Stimulated activated CD8-positive, alpha-beta memory T cell treated with anti-CD3 and anti-CD28 coated beads, Interleukin-15, amount 100 ng/mL, for 4 hours (primary cell): ENCODE measurements at regions not wholly inside any gene's neighbourhood (a gene's known extent, or its start where the extent isn't known, plus 50 kb on each side); places are given as distances from the start of the nearest gene placed in this dataset.

Source experiments
- DNase-seq, 2 donors: peaks; one replicate each; pipeline ENCODE4 v3.0.0-alpha.2; 2020; ENCODE audit warnings: low read depth in 2 of 2

- no peak for DNase-seq
Measured at GRCh38 chr5:117235786-117236185, 661.2 kb upstream of the SEMA6A start.

- DNase-seq: no peak
Measured at GRCh38 chr5:117230375-117230774, 655.8 kb upstream of the SEMA6A start.

GRCh38 chr5:117220730-117221129 lies 646.1 kb upstream of the SEMA6A start:
- DNase-seq: no peak

GRCh38 chr5:117218789-117219188 lies 644.2 kb upstream of the SEMA6A start:
- DNase-seq: no peak

- DNase-seq: no peak
Measured at GRCh38 chr5:117212866-117213265, 638.2 kb upstream of the SEMA6A start.

GRCh38 chr5:117210796-117211195 lies 636.2 kb upstream of the SEMA6A start:
- no peak for DNase-seq

- DNase-seq: no peak
Measured at GRCh38 chr5:117209479-117209878, 634.9 kb upstream of the SEMA6A start.

GRCh38 chr5:117207088-117207668 lies 632.6 kb upstream of the SEMA6A start:
- DNase-seq: no peak

GRCh38 chr5:117205894-117206293 lies 631.3 kb upstream of the SEMA6A start:
- DNase-seq: no peak

- no peak for DNase-seq
Measured at GRCh38 chr5:117204926-117205869, 630.6 kb upstream of the SEMA6A start.

- no peak for DNase-seq
Measured at GRCh38 chr5:117204404-117204803, 629.8 kb upstream of the SEMA6A start.

- DNase-seq: no peak
Measured at GRCh38 chr5:117203584-117203983, 629.0 kb upstream of the SEMA6A start.

GRCh38 chr5:117201001-117201400 lies 626.4 kb upstream of the SEMA6A start:
- no peak for DNase-seq

GRCh38 chr5:117195076-117195475 lies 620.5 kb upstream of the SEMA6A start:
- DNase-seq: no peak

- no peak for DNase-seq
Measured at GRCh38 chr5:117191251-117191650, 616.6 kb upstream of the SEMA6A start.

GRCh38 chr5:117189784-117190183 lies 615.2 kb upstream of the SEMA6A start:
- no peak for DNase-seq

- no peak for DNase-seq
Measured at GRCh38 chr5:117188211-117188610, 613.6 kb upstream of the SEMA6A start.

GRCh38 chr5:117186751-117187150 lies 612.1 kb upstream of the SEMA6A start:
- no peak for DNase-seq

GRCh38 chr5:117183326-117183725 lies 608.7 kb upstream of the SEMA6A start:
- no peak for DNase-seq

- DNase-seq: no peak
Measured at GRCh38 chr5:117182104-117182503, 607.5 kb upstream of the SEMA6A start.

- DNase-seq: no peak
Measured at GRCh38 chr5:117177302-117177701, 602.7 kb upstream of the SEMA6A start.

- no peak for DNase-seq
Measured at GRCh38 chr5:117165068-117165467, 590.4 kb upstream of the SEMA6A start.

GRCh38 chr5:117161718-117162335 lies 587.2 kb upstream of the SEMA6A start:
- no peak for DNase-seq
